Stimulated activated CD8-positive, alpha-beta memory T cell treated with anti-CD3 and anti-CD28 coated beads, Interleukin-7, amount 100 ng/mL, for 4 hours (primary cell): ENCODE measurements at regions not wholly inside any gene's neighbourhood (a gene's known extent, or its start where the extent isn't known, plus 50 kb on each side); places are given as distances from the start of the nearest gene placed in this dataset.
A peak's percentile ranks its signal among the peaks of the same experiment; 100 is the strongest.

Experiments
- DNase-seq, 2 donors: peaks; one replicate each; pipeline ENCODE4 v3.0.0-alpha.2; 2020; ENCODE audit warnings: low read depth in 2 of 2

- DNase-seq, result no peak
These were observed 240.4 kb downstream of the KLF6 start for GRCh38 chr10:3544561-3544960.

- no peak for DNase-seq
These were observed 242.8 kb downstream of the KLF6 start for GRCh38 chr10:3542185-3542611.

- no peak for DNase-seq
These were observed 245.2 kb downstream of the KLF6 start for GRCh38 chr10:3539696-3540383.

- DNase-seq, result peak; percentile 17 to 26
These were observed 246.1 kb downstream of the KLF6 start for GRCh38 chr10:3538656-3539531.

GRCh38 chr10:3538291-3538655 lies 246.7 kb downstream of the KLF6 start:
- DNase-seq, result no peak

- no peak for DNase-seq
These were observed 247.5 kb downstream of the KLF6 start for GRCh38 chr10:3537518-3537917.

- DNase-seq, result no peak
These were observed 250.0 kb downstream of the KLF6 start for GRCh38 chr10:3535001-3535400.

- DNase-seq, result no peak
These were observed 250.6 kb downstream of the KLF6 start for GRCh38 chr10:3534433-3534832.

- DNase-seq, result no peak
These were observed 251.7 kb downstream of the KLF6 start for GRCh38 chr10:3533296-3533695.

- DNase-seq, result no peak
These were observed 252.4 kb downstream of the KLF6 start for GRCh38 chr10:3532644-3533043.

- DNase-seq, result no peak
These were observed 253.3 kb downstream of the KLF6 start for GRCh38 chr10:3531670-3532069.

GRCh38 chr10:3530783-3531645 lies 254.0 kb downstream of the KLF6 start:
- no peak for DNase-seq

GRCh38 chr10:3530346-3530745 lies 254.7 kb downstream of the KLF6 start:
- no peak for DNase-seq

GRCh38 chr10:3529691-3530090 lies 255.3 kb downstream of the KLF6 start:
- DNase-seq, result no peak

GRCh38 chr10:3528823-3529403 lies 256.1 kb downstream of the KLF6 start:
- no peak for DNase-seq

GRCh38 chr10:3528271-3528670 lies 256.7 kb downstream of the KLF6 start:
- DNase-seq, result no peak

GRCh38 chr10:3527869-3528268 lies 257.1 kb downstream of the KLF6 start:
- no peak for DNase-seq

GRCh38 chr10:3526727-3527501 lies 258.1 kb downstream of the KLF6 start:
- DNase-seq, result no peak

GRCh38 chr10:3525832-3526449 lies 259.1 kb downstream of the KLF6 start:
- no peak for DNase-seq

GRCh38 chr10:3524086-3524960 lies 260.7 kb downstream of the KLF6 start:
- DNase-seq, result no peak
